OCI-LY1 (cell line): ENCODE measurements at regions not wholly inside any gene's neighbourhood (a gene's known extent, or its start where the extent isn't known, plus 50 kb on each side); places are given as distances from the start of the nearest gene placed in this dataset.

Source experiments
- H2AFZ ChIP-seq: fragments of 200-600 bp; sonication (generic), shearing (Covaris generic); 2 replicates; pipeline ENCODE4 v1.6.0; 2014; ENCODE audit warnings: antibody characterized with exemption, mild to moderate bottlenecking, low read length
- H3F3A ChIP-seq: fragments of 200-600 bp; sonication (generic), shearing (Covaris generic); 2 replicates; pipeline ENCODE4 v1.6.0; 2014; ENCODE audit warnings: mild to moderate bottlenecking, antibody characterized with exemption, low read length, moderate library complexity; ENCODE audit not compliant: insufficient read depth
- H3K27ac ChIP-seq: fragments of 200-600 bp; sonication (generic); 2 replicates; pipeline ENCODE4 v1.5.1; 2014; ENCODE audit warnings: low read length, mixed run types, mild to moderate bottlenecking, low read depth; ENCODE audit not compliant: poor library complexity, severe bottlenecking
- H3K27me3 ChIP-seq: fragments of 200-600 bp; sonication (generic); 2 replicates; pipeline ENCODE4 v1.6.0; 2014; ENCODE audit warnings: antibody characterized with exemption, mild to moderate bottlenecking, low read length, moderate library complexity; ENCODE audit not compliant: insufficient read depth
- H3K36me3 ChIP-seq: fragments of 200-600 bp; sonication (generic); 2 replicates; pipeline ENCODE4 v1.6.1; 2014; ENCODE audit warnings: mild to moderate bottlenecking, antibody characterized with exemption, low read length, moderate library complexity, mixed read lengths; ENCODE audit not compliant: insufficient read depth
- H3K4me1 ChIP-seq: fragments of 200-600 bp; sonication (generic); 2 replicates; pipeline ENCODE4 v1.5.1; 2014; ENCODE audit warnings: mild to moderate bottlenecking, low read length, moderate library complexity; ENCODE audit not compliant: insufficient read depth, severe bottlenecking
- H3K4me2 ChIP-seq: fragments of 200-600 bp; sonication (generic), shearing (Covaris generic); 2 replicates; pipeline ENCODE4 v1.6.1; 2014; ENCODE audit warnings: low read length
- H3K4me3 ChIP-seq: fragments of 200-600 bp; sonication (generic); 2 replicates; pipeline ENCODE4 v1.5.1; 2014; ENCODE audit warnings: low read length, low read depth, mild to moderate bottlenecking, mixed read lengths; ENCODE audit not compliant: poor library complexity, severe bottlenecking
- H3K79me2 ChIP-seq: fragments of 200-600 bp; shearing (Covaris generic); 2 replicates; pipeline ENCODE4 v1.6.1; 2016; ENCODE audit warnings: mixed run types, low read length, mixed read lengths; ENCODE audit not compliant: insufficient read depth
- H3K9ac ChIP-seq: fragments of 200-600 bp; sonication (generic), shearing (Covaris generic); 2 replicates; pipeline ENCODE4 v1.6.1; 2014; ENCODE audit warnings: mild to moderate bottlenecking, low read length, mixed read lengths
- H3K9me2 ChIP-seq: fragments of 200-600 bp; sonication (generic), shearing (Covaris generic); 2 replicates; pipeline ENCODE4 v1.6.1; 2014; ENCODE audit warnings: low read depth, mild to moderate bottlenecking, low read length, mixed read lengths
- H3K9me3 ChIP-seq: fragments of 200-600 bp; shearing (Covaris generic); 2 replicates; pipeline ENCODE4 v1.6.1; 2014; ENCODE audit warnings: low read length, mixed read lengths
- H4K20me1 ChIP-seq: fragments of 200-600 bp; sonication (generic), shearing (Covaris generic); 2 replicates; pipeline ENCODE4 v1.6.0; 2016; ENCODE audit warnings: mild to moderate bottlenecking, low read length; ENCODE audit not compliant: insufficient read depth
- EZH2 ChIP-seq: fragments of 200-600 bp; sonication (generic), shearing (Covaris generic); IDR thresholded peaks from 2 replicates; pipeline ENCODE4 v1.8.0; 2017; ENCODE audit warnings: borderline replicate concordance, mixed run types, mild to moderate bottlenecking, antibody characterized with exemption, low read length, moderate library complexity, mixed read lengths
- TF ChIP-seq, protein P1 (sequence below): fragments of 200-600 bp; sonication (generic), shearing (Covaris generic); IDR thresholded peaks from 2 replicates; pipeline ENCODE4 v1.5.1; 2017; ENCODE audit warnings: mild to moderate bottlenecking, antibody characterized with exemption, low read length, moderate library complexity, mixed read lengths

DNA sequence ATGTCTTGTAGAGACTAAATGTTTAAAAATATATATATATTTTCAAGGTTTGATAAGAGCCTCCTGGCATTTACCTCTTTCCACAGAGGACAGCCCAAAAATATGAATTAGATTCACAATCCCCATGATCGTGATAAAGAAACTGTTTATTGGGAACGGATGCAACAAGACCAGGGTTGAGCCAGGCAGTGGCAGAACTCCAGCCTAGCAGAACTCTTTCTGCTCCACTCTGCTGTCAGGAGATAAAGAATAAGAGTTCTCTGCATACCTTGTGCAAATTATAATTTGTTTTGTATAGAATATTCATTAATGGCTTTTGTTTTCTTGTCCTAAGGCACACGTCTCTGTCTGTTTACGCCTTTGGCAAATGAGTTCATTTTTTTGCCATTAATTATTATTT lies 472.2 kb downstream of the TUSC1 start:
- Histone ChIP-seq H3K4me1 (no peaks in the 10 kb centered on the region), H3K27ac (no peak overlapping the region), H2AFZ (0 out of 2 replicates have a peak overlapping the region, but pooled peaks have one; percentile 55), H3K9me2 (no peaks in the 10 kb centered on the region), H3K4me3 (no peak overlapping the region), H3K27me3 (no peaks in the 10 kb centered on the region), H3K79me2 (no peaks in the 10 kb centered on the region), H3F3A (no peaks in the 10 kb centered on the region), H3K9me3 (no peaks in the 10 kb centered on the region), H3K4me2 (no peak overlapping the region), H3K36me3 (no peaks in the 10 kb centered on the region), H4K20me1 (no peaks in the 10 kb centered on the region), H3K9ac (no peak overlapping the region)
- TF ChIP-seq EZH2, result no peak
- TF ChIP-seq, protein P1, sequence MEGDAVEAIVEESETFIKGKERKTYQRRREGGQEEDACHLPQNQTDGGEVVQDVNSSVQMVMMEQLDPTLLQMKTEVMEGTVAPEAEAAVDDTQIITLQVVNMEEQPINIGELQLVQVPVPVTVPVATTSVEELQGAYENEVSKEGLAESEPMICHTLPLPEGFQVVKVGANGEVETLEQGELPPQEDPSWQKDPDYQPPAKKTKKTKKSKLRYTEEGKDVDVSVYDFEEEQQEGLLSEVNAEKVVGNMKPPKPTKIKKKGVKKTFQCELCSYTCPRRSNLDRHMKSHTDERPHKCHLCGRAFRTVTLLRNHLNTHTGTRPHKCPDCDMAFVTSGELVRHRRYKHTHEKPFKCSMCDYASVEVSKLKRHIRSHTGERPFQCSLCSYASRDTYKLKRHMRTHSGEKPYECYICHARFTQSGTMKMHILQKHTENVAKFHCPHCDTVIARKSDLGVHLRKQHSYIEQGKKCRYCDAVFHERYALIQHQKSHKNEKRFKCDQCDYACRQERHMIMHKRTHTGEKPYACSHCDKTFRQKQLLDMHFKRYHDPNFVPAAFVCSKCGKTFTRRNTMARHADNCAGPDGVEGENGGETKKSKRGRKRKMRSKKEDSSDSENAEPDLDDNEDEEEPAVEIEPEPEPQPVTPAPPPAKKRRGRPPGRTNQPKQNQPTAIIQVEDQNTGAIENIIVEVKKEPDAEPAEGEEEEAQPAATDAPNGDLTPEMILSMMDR, result no peak

DNA sequence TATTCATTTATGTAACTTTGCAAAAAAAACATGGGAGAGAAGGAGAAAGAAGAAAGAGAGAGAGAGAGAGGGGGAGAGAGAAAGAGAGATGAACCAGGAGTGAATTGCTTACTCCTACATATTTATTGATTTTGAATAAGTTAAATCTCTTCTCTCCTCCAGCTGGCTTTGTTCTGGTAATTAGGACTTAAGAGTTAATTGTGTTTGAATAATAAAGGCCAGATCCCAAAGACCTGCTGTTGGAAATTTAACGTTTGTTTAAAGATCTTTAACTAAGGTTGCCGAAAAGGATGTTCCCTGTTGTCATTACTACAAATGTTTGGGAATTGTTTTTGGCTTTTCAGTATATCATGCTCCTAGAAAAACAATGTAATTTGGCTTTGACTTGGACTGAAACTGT lies 473.0 kb downstream of the TUSC1 start:
- no peak overlapping the region for H3K4me3 ChIP-seq
- TF ChIP-seq, protein P1, result no peak
- TF ChIP-seq EZH2, result no peak
- no peak overlapping the region for H3K4me2 ChIP-seq
- H3K9me2 ChIP-seq, result no peaks in the 10 kb centered on the region
- no peak overlapping the region for H3K27ac ChIP-seq
- H3K27me3 ChIP-seq, result no peaks in the 10 kb centered on the region
- no peaks in the 10 kb centered on the region for H3K9me3 ChIP-seq
- no peaks in the 10 kb centered on the region for H3K4me1 ChIP-seq
- no peaks in the 10 kb centered on the region for H3K36me3 ChIP-seq
- H2AFZ ChIP-seq, result peak overlapping the region; percentile 55; the same call in 1 of the 2 replicates
- no peaks in the 10 kb centered on the region for H3F3A ChIP-seq
- H4K20me1 ChIP-seq, result no peaks in the 10 kb centered on the region
- no peaks in the 10 kb centered on the region for H3K79me2 ChIP-seq
- H3K9ac ChIP-seq, result no peak overlapping the region

- Histone ChIP-seq H4K20me1 (no peaks in the 10 kb centered on the region), H3K27me3 (no peaks in the 10 kb centered on the region), H3K9ac (no peak overlapping the region), H3K4me1 (no peaks in the 10 kb centered on the region), H3K9me3 (peaks cover 7% of the 10 kb centered on the region; the same call in 1 of the 2 replicates), H2AFZ (no peak overlapping the region), H3F3A (no peaks in the 10 kb centered on the region), H3K27ac (no peak overlapping the region), H3K4me2 (no peak overlapping the region), H3K9me2 (no peaks in the 10 kb centered on the region), H3K4me3 (no peak overlapping the region), H3K36me3 (no peaks in the 10 kb centered on the region), H3K79me2 (no peaks in the 10 kb centered on the region)
- TF ChIP-seq, protein P1, result no peak
- TF ChIP-seq EZH2, result no peak
These were observed 500.4 kb downstream of the TUSC1 start for GRCh38 chr9:25177858-25178257.
